GM21367 (cell line): ENCODE measurements at regions not wholly inside any gene's neighbourhood (a gene's known extent, or its start where the extent isn't known, plus 50 kb on each side); places are given as distances from the start of the nearest gene placed in this dataset.
A peak's percentile ranks its signal among the peaks of the same experiment; 100 is the strongest.

Source experiments
- ATAC-seq: cut with Tn5 transposase; IDR thresholded peaks from one replicate; pipeline ENCODE4 v1.9.1; 2021; ENCODE audit not compliant: unreplicated experiment

DNA sequence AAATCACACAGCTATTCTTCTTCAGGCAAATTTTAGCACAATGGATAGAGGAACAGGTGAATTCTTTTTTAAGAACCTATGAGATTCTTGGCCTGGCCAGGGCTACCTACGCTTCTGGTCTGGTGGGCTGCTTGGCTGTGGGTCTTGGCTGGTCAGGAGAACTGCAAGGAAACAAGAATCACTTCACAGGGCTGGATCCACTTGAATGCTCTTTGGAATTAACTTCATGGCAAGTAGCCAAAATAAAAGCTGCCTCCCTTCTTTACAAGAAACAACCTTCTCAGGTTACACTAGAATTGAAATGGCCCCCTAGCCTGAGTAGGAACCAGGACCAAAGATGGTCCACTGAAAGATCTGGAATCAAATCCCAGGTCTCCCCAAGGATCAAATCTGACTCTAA, 519.1 kb downstream of the IQCM start:
- no peak for ATAC-seq

DNA sequence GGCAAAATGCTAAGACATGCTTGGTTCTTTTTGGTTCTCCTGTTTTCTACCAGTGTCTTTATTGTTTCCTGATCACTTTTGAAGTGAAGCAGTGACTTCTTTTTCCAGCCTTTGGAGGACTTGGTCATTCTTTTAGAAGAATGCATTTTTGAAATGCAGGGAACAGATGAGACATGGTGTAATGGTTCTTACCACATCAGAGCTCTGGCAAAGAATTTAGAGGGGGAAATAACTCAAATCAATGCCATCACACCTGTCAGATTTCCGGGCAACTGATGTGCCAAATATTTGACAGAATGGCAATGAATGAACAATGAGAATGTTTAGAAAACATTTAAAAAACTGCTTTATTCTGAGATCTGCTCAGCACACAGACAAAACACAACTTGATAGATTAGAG, 519.6 kb downstream of the IQCM start:
- ATAC-seq, result no peak

DNA sequence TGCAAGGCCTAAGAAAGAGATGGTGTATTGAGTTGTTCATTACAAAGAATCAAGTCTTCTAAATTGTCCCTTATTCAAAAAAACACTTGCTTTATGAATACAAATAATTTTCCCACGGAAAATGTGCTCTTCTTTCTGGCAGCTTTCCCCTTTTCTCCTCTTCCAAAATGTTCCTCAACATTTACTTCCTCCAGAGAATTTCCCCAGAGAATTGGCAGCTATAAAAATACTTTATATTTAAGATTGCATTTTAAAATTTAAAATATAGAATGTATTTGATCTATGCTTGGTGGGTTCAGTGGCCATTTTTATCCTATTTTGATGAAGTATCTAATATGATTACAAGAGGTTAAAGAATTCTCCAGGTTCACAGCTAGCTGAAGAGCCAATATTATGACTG, 521.0 kb downstream of the IQCM start:
- no peak for ATAC-seq

DNA sequence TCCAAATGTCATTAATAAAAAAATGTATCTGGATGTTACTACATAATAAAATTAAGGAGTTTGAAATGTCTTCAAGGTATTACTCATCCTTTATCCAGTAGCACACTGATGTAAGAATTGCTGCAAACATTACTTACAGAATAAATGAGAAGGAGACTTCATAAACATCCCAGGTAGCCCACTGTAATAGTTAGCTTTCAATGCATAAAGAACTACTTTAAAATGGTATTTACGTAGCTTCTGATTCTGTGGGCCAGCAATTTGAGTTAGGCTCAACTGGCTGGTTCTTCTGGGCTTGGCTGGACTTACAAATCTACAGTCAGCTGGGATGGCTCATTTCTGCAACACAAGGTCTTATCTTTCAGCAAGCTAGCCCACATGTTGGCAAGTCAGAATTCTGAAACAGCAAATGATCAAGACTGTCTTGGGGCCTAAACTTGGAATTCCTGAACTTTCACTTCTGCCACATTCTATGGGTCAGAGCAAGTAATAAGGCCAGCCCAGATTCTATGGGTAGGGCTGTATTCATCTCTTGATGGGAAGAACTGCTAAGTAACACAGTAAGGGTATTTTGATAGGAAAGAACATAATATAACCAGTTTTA, 522.5 kb downstream of the IQCM start:
- ATAC-seq, result no peak

DNA sequence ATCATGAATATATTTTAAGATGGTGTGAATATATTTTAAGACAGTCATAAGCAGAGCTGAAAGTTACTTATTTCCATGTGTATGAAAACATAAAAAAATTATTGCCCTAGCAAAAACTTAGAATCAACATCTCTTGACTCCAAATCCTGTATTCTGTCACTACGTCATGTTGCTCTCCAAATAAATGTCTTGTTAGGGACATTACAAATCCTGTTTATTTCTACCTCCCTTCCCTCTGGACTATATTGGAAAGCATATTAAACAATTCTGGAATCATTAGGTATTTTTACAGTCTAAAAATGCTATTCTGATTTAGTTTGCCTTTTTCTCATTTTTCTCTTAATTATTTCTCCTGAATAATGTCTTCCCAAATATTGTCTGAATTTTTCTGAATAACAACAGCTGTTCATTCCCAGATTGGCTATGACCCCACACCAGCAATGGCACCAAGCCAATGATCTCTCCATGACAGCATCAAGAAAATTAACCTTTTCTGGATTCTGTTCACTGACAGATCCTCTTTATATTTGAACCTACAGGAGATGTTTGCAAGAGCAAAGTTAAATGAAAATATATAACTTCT, 523.1 kb downstream of the IQCM start:
- ATAC-seq, result no peak

DNA sequence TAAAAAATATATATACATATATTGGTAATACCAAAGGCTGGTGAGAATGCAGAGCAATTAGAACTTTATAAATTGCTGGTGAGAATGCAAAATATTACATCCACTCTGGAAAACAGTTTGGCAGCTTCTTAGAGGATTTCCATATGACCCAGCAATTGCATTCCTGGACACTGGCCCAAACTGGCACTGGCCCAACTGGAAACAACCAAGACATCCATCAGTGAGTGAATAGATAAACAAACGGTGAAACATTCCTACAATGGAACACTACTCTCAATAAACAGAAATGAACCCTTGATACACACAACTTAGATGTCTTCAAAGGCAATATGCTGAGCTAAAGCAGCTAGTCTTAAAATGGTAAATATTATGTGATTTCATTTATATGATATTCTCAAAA, 524.2 kb downstream of the IQCM start:
- ATAC-seq, result no peak

DNA sequence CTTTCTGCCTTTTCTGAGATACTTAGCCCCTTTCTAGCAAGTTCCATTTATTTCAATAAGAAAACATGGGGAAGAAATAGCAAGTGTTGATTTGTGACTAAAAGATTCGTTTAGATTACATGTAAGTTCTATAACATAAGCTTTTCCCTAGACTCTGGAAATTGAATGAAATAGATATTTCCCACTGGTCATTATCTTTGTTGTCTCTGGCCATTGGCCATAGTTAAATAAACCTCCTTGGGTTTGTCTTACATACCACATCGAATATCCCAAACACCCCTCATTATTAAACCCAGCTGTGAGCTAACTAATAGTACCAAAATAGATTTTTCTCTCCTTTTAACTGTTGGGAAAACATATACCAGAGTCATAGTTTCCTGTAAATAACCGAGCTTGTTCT, 534.8 kb downstream of the IQCM start:
- no peak for ATAC-seq

DNA sequence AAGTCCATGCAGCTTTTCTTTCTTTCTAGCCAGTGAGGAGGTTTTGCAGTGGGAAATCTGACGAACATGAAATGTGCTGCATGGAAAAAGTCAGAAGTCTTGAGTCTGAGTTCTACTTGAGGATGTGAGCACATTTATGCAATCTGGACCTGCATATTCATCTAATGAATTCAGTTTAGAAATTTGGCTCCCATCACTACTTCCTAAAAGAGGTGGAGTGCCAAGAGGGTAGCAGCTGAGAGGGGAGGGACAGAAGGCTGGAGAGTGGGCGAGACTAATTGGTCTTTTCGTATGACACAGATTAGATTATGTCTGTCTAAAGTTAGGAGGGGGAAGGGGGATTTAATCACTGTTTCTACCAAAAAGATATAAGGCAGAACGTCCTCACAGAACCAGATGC, 535.9 kb downstream of the IQCM start:
- no peak for ATAC-seq

DNA sequence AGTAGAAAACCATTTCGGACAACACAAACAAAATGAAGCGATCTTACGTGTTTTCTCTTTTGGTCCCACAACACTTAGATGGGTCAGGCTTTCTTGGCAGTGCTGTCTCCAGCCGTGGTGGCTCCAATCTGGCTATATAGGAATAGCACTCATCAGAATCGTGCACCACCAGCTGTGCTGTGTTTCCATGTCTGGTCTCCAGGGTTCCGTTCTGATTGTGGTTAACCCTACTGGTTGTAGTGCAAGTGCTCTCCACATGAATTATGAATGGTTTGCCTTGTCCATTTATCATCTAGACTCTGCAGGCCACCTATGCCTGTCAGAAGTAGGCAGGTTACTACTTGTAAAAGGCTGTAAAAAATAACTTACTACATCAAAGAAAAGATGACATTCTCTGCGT, 536.3 kb downstream of the IQCM start:
- no peak for ATAC-seq

DNA sequence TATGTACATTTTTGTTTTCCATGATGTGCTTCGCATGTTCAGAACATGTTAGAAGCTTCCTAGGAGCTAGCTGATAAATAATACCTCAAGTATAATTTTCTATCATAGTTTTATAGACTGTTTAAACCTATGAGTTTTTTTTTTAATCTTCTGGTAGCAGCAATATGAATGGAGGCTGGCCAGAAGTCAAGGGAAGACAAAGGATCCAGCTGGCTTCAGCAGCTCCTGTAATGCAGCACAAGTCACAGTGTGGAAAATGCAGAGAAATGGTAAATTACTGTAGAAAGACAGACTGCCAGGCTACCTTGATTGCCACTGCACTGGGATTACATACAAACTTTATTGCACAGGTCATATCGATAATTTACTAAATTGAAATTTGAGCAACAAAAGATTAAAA, 537.9 kb downstream of the IQCM start:
- no peak for ATAC-seq

DNA sequence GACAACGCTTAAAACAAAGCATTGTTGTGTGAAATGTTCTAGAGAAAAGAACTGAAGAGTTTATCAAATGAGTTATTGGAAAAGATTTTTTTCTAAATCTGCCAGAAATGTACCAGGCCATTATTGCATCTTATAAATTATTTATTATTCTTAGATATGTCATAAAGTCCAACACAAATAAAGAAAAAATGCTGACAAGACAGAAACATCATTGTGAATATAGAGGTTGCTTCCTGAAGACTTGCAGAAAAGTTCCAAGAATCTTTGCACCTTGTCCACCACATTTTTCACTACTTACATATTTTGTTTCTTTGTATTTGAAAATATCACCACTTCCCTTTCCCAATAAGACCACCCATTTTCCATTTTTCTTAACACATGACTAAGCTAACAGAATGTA, 545.8 kb downstream of the IQCM start:
- ATAC-seq, result no peak

DNA sequence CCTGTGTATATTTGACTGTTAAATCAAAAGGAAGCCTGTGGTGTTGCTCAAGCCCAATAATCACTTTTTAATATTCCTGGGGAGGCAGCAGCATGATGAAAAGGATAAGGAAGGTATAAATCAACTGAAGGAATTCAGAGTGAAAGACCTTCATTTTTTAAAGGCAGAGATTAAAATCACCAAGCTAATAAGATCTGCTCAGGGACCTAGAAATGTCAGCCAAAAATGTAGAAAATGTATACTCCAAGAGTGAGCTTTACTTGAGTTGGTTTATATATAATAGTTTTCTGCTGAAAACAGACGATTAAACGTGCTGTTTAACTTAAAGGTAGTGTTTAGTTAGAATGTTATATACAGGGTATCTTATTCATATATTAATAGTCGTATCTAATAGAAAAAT, 549.3 kb downstream of the IQCM start:
- no peak for ATAC-seq

DNA sequence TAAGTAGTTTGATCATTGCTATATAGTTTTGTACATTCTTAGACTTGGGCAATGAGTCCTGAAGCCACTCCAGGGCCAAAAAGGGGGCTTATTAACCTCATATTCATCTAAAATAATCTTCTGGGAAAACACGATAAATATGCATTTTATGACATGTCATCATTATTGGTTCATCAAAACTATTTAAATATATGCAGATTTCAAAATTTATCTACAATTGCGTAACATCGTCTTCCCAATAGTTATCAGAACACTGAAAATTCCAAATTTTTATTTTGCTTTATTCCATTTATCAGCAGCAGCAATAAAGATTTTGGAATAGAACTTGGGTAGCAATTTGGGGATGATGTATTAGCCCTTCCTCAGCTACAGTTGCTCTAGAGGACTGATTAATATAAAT, 550.0 kb downstream of the IQCM start:
- ATAC-seq, result no peak

DNA sequence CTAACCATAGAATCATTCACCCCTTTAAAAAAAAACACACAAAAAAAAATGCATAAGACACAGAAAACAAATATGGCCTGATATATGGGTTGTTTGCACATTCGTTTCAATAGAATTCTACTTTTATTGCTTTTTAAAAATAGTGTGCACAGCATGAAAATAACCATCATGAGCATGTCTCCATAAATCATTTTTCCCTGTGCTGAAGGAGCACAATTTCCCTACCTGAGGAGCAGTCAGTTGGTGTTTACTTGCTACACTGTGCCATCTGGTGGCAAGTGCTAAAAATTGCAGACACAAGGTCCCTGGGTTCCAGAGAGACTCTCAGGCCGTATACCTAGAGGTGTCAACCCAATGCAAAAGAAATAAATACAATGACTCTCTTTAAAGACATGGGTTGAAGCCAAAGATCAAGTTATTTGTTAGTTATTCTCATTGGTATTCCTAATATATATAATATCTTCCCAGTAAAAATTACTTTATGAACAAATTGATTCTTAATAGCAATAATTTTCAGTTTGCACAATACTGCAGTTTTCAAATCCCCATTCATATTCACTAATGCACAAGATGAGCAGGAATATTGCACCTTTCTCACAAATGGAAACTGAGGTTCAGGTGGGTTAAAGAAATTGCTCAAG, 551.4 kb downstream of the IQCM start:
- ATAC-seq, result peak; percentile 83

DNA sequence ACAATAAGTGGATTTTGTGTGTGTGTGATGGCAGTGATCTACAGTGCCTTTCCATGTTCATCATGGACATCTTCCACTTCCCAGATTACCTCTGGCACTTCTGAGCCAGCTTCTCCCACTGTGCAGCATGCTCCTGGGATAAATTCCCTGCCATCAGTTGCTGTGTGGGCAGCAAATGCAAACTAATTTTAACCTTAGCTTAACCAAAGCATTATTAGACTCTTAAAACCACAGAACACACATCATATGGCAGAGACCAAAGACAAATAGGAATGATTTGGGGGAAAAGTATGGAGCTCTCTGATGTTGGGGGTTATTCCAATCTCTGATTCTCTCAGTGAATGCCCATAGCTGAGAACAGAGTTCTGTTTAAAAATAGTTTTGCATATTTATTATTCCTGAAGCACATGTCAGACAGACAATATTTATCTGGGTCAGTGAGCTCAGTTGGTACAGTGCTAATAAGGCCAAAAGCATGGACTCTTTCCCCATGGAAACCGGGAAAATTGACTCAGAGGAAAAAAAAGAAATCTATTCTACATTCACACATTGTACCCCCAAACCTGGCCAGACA, 567.4 kb downstream of the IQCM start:
- ATAC-seq, result no peak

DNA sequence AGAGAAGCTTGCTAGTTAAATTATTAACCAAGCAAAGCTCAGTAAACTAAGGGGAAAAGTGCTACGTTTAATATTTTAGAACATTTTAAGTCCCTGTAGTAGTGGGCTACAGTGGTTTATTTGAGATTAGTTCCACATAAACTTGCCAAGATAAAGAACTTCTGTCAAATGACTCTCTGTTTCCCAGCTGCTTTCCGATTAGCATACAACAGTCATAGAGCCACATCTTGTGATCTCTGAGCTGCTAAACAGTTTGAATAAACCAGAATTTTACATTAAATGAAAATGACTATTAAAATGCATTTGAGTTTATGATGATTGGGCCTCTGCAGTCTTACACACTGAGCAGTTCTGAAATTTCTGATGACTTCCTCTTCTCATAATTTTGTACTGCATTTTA, 568.5 kb downstream of the IQCM start:
- ATAC-seq, result no peak

DNA sequence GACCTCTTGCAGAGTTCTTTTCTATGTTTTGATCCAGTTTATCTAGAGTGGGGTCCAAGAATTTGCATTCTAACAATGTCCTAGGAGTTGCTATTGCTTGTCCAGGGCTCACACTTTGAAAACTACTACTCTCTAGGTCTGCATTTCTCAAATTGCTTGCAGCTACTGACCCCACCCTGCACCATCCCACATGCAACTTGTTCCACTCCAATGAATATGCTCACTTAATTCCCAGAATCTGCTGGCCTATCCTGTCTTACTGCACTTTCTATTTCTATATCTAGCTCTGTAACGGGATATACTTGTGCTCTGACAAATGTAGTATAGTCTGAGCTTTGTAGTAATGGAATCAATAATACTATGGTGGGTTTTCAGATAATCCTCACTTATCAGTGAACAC, 570.3 kb downstream of the IQCM start:
- no peak for ATAC-seq

DNA sequence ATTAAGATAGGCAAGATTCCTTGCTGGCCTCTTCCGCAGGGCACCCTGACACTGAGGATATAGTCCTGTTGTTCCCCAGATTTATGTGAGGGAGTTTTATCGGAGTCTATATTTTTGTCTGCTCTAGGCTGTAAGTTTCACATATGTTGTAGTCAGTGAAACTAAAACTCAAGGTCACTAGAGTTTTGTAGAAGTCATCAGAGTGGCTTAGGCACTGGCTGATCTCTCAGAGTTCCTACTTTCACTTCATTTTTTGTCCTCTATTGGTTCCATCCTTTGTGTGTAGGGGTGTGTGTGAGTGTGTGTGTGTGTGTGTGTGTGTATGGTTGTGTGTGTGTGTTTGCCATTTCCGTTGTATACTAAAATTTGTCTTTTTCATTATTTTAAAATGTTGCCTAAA, 577.5 kb downstream of the IQCM start:
- ATAC-seq, result no peak

DNA sequence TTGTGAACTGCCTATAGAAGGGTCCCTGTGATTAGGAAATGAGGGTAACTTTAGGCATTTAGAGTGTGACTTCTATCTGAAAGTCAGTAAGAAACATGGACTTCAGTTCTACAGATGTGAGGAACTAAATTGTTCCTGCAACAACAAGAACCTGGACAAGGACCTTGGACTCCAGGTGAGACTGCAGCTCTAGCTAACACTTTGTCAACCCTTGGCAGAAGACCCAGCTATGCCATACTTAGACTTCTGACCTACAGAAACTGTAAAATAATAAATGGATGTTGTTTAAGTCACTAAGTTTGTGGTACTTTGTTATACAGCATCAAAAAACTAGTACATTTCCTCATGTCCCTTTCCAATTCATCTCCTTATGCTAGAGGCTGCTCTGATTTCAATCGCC, 580.8 kb downstream of the IQCM start:
- no peak for ATAC-seq

DNA sequence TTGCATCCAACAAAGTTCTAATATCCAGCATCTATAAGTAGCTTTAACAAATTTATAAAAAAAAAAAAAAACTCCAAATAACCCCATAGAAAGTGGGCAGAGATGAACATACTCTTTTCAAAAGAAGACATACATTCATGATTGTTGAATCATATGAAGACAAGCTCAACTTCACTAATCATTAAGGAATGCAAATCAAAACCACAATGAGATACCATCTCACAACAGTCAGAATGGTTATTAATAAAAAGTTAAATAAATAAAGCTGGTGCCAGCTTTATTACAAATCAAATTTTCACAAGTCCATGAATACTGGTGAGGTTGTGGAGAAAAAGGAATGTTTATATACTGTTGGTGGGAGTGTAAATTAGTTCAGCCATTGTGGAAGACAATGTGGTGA, 592.0 kb downstream of the IQCM start:
- ATAC-seq, result no peak

DNA sequence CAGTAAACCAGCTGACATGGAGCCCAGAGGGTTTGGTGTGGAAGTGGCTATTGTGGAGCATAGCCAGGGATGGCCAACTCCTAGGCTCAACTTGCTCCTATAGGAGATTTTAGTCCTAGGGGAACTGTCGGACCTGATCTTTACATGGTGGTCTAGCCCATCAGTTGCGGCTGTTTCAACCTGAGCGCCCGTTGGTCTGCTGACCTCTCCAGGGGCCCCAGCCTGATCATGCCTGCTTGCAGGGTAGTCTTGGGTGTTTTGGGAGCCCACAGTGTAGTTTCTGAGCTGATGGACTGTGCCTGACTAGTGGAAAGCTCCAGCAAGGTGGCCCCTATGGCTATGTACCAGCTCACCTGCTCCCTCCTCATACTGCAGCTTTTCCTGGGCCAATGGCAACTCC, 597.0 kb downstream of the IQCM start:
- no peak for ATAC-seq

DNA sequence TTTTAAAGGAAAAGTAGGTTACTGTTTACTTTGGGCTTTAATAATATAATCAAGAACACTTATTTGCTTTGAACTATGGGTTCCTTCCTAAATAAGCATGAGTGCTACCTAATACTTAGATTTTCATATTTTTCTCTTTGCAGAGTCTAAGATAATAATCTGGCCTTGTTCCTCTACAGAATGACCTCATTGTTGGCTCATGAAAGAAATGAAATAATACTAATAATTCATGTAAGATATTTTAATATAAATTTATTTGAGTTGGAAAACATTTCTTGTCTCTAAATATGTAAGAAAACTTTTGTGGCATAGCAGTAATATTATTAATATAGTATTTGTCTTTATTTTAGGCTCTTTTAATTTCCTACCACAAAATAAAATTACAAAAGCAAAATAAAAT, 601.3 kb downstream of the IQCM start:
- no peak for ATAC-seq

DNA sequence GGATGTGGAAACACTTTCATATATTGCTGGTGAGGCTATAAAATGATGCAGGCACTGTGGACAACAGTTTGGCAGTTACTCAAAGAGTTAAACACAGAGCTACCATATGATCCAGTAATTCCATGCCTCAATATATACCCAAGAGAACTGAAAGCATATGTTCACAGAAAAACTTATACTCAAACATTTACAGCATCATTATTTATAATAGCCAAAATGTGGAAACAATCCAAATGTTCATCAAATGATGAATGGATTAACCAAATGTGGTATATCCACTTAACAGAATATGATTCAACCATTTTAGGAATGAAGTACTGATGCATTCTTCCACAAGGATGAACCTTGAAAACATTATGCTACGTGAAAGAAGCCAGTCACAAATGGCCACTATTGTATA, 603.8 kb downstream of the IQCM start:
- no peak for ATAC-seq
